Endothelial cell of umbilical vein (primary cell): ENCODE measurements at regions not wholly inside any gene's neighbourhood (a gene's known extent, or its start where the extent isn't known, plus 50 kb on each side); places are given as distances from the start of the nearest gene placed in this dataset.

Experiments used
- BruUV-seq: library from RNA; stranded (reverse); fragments of 400-500 nt; replicated peaks from 2 replicates; lab custom pipeline; 2021; lab: Mats Ljungman, UMichigan
- CTCF ChIA-PET: fragments of 300-600, 350-600 bp; sonication (Branson Sonifier 250); formaldehyde crosslinking; loops from one replicate; lab custom pipeline; 2021; ENCODE audit warnings: antibody characterized with exemption, inconsistent platforms; lab: Charles Lee
- POLR2A ChIA-PET: fragments of 300-600, 350-600 bp; sonication (Branson Sonifier 250); formaldehyde crosslinking; loops from one replicate; lab custom pipeline; 2021; ENCODE audit warnings: antibody characterized with exemption, inconsistent platforms; lab: Charles Lee
- DNase-seq: peaks from one replicate; pipeline ENCODE4 v3.0.0-alpha.2; 2011; ENCODE audit warnings: low read depth, low spot score
- FAIRE-seq: peaks from 2 replicates; lab custom pipeline; 2011; peaks lifted over from hg19 to GRCh38; lab: Jason Lieb, UNC
- H2AFZ ChIP-seq: 2 replicates; pipeline ENCODE4 v1.6.0; 2012; ENCODE audit warnings: low read depth, low read length, control low read depth, inconsistent platforms
- H3K27ac ChIP-seq: 2 replicates; pipeline ENCODE4 v1.5.1; 2011; ENCODE audit warnings: low read depth, mild to moderate bottlenecking, control low read depth, low read length, moderate library complexity; ENCODE audit not compliant: insufficient read depth
- H3K27me3 ChIP-seq, 2 experiments: 2 replicates each; pipeline versions ENCODE4 v1.6.0 to v1.6.1; 2011; ENCODE audit warnings: low read length in 2 of 2, mixed read lengths in 1 of 2; ENCODE audit not compliant: control insufficient read depth in 2 of 2, insufficient read depth in 2 of 2
- H3K36me3 ChIP-seq, 2 experiments: 2 replicates in 1 of 2; 3 replicates in 1 of 2; pipeline ENCODE4 v1.5.1; 2011; ENCODE audit warnings: low read length in 2 of 2, mild to moderate bottlenecking in 1 of 2, moderate library complexity in 1 of 2; ENCODE audit not compliant: control insufficient read depth in 2 of 2, insufficient read depth in 2 of 2; ENCODE audit errors: extremely low read depth in 1 of 2
- H3K4me1 ChIP-seq: 3 replicates; pipeline ENCODE4 v1.5.1; 2011; ENCODE audit warnings: mild to moderate bottlenecking, low read length; ENCODE audit not compliant: control insufficient read depth, insufficient read depth; ENCODE audit errors: extremely low read depth
- H3K4me2 ChIP-seq: 2 replicates; pipeline ENCODE4 v1.6.1; 2011; ENCODE audit warnings: low read length, control low read depth, mixed read lengths; ENCODE audit not compliant: insufficient read depth
- H3K4me3 ChIP-seq, 3 experiments: fragments of 200-600 bp in 1 of 3; sonication (generic), shearing (Covaris generic) in 1 of 3; replicated peaks in 1 of 3; 2 replicates each; pipeline ENCODE4 v1.5.1; 2011 to 2016; ENCODE audit warnings: control low read depth in 3 of 3, low read length in 3 of 3, mild to moderate bottlenecking in 2 of 3, inconsistent platforms in 1 of 3, low read depth in 1 of 3, moderate library complexity in 1 of 3; ENCODE audit not compliant: insufficient read depth in 1 of 3
- H3K79me2 ChIP-seq: 2 replicates; pipeline ENCODE4 v1.6.0; 2012; ENCODE audit warnings: low read length, inconsistent platforms; ENCODE audit not compliant: control insufficient read depth, insufficient read depth
- H3K9ac ChIP-seq: replicated peaks from 2 replicates; pipeline ENCODE3; 2011; ENCODE audit warnings: low read length, control low read depth; ENCODE audit not compliant: insufficient read depth; ENCODE audit errors: extremely low read depth
- H3K9me1 ChIP-seq: replicated peaks from 3 replicates; pipeline ENCODE4 v1.6.0; 2011; ENCODE audit warnings: mild to moderate bottlenecking, low read length; ENCODE audit not compliant: control insufficient read depth, insufficient read depth; ENCODE audit errors: extremely low read depth
- H3K9me3 ChIP-seq: replicated peaks from 2 replicates; pipeline ENCODE4 v1.5.1; 2012; ENCODE audit warnings: low read length, inconsistent platforms; ENCODE audit not compliant: control insufficient read depth, insufficient read depth
- H4K20me1 ChIP-seq: replicated peaks from 2 replicates; pipeline ENCODE3; 2011; ENCODE audit warnings: mild to moderate bottlenecking, low read length; ENCODE audit not compliant: control insufficient read depth, insufficient read depth; ENCODE audit errors: extremely low read depth
- CTCF ChIP-seq, 2 donors: IDR thresholded peaks; 1 replicate in 1 of 2; 2 replicates in 1 of 2; pipeline ENCODE4 v1.5.1; 2011; ENCODE audit warnings: low read length in 2 of 2, mild to moderate bottlenecking in 2 of 2, moderate library complexity in 2 of 2, control low read depth in 1 of 2, inconsistent platforms in 1 of 2, low read depth in 1 of 2; ENCODE audit not compliant: insufficient read depth in 1 of 2; ENCODE audit errors: extremely low read depth in 1 of 2
- EZH2 ChIP-seq: IDR thresholded peaks from 2 replicates; pipeline ENCODE4 v1.6.1; 2012; ENCODE audit warnings: borderline replicate concordance, low read depth, mild to moderate bottlenecking, moderate library complexity, low read length, inconsistent platforms; ENCODE audit not compliant: severe bottlenecking
- FOS ChIP-seq: IDR thresholded peaks from 2 replicates; pipeline ENCODE4 v1.6.1; 2011; ENCODE audit warnings: mild to moderate bottlenecking, low read length, moderate library complexity, borderline replicate concordance; ENCODE audit not compliant: insufficient read depth
- GATA2 ChIP-seq: IDR thresholded peaks from 2 replicates; pipeline ENCODE4 v1.7.0; 2011; ENCODE audit warnings: low read depth, mild to moderate bottlenecking, moderate library complexity, mixed read lengths, low read length; ENCODE audit not compliant: insufficient read length, insufficient read depth
- JUN ChIP-seq: IDR thresholded peaks from 2 replicates; pipeline ENCODE4 v1.6.1; 2011; ENCODE audit warnings: borderline replicate concordance, low read depth; ENCODE audit not compliant: insufficient read length, insufficient read depth
- MAX ChIP-seq: IDR thresholded peaks from 2 replicates; pipeline ENCODE4 v1.6.1; 2011; ENCODE audit not compliant: insufficient read depth, insufficient read length
- MYC ChIP-seq: IDR thresholded peaks from one replicate; pipeline ENCODE4 v1.6.1; 2011; ENCODE audit warnings: mild to moderate bottlenecking, low read depth, low read length
- POLR2A ChIP-seq: IDR thresholded peaks from 2 replicates; pipeline ENCODE4 v1.6.1; 2012; ENCODE audit warnings: low read depth, mild to moderate bottlenecking, control low read depth, low read length
- POLR2AphosphoS5 ChIP-seq: IDR thresholded peaks from 2 replicates; pipeline ENCODE4 v1.6.1; 2012; ENCODE audit warnings: low read depth, mild to moderate bottlenecking, control low read depth, low read length, moderate library complexity; ENCODE audit not compliant: insufficient read depth
- dilution Hi-C: fragments of 300-500 bp; cut with MboI; formaldehyde crosslinking; loops from one replicate; pipeline ENCODE4 v1.15.0; 2019; ENCODE audit warnings: low sequenced_read_pairs; ENCODE audit not compliant: extremely low pct_ligation_motif_present
- intact Hi-C: fragments of 100-400 bp; cut with micrococcal nuclease; formaldehyde crosslinking; loops from one replicate; pipeline ENCODE4 v1.10.0; 2022

GRCh38 chrX:41003506-41004270, 81.6 kb upstream of the USP9X start:
- H4K20me1 ChIP-seq, result no peaks in the 10 kb centered on the region

More at GRCh38 chrX:41003506-41004270, 81.6 kb upstream of the USP9X start:
- dilution Hi-C loops (no loop called here), intact Hi-C loops (no loop called here)
- Histone ChIP-seq H3K4me1 (peaks cover 11% of the 10 kb centered on the region), H2AFZ (no peak overlapping the region), H3K4me2 (no peak overlapping the region), H3K27me3 (peaks cover 0 to 2% of the 10 kb centered on the region in 2 experiments), H3K9ac (no peak overlapping the region), H3K9me1 (no peaks in the 10 kb centered on the region), H3K36me3 (no peaks in the 10 kb centered on the region), H3K27ac (no peak overlapping the region), H3K9me3 (no peaks in the 10 kb centered on the region), H3K79me2 (no peaks in the 10 kb centered on the region), H3K4me3 (no peak overlapping the region)
- ChIA-PET CTCF (no interaction called here), POLR2A (no interaction called here)
- FAIRE-seq, result no peak
- no TSS peak for BruUV-seq
- TF ChIP-seq MAX (no peak), CTCF (IDR thresholded peaks at IDR 0.05; ENCODE audit: extremely low read depth in 1 of 2, insufficient read depth in 1 of 2, low read depth in 1 of 2, low read length in 2 of 2) (no peak), FOS (no peak), JUN (no peak), POLR2AphosphoS5 (no peak), MYC (no peak), GATA2 (no peak), EZH2 (no peak), POLR2A (no peak)
- DNase-seq, result no peak
